Tibial nerve (tissue), 3 donors: ENCODE measurements at regions not wholly inside any gene's neighbourhood (a gene's known extent, or its start where the extent isn't known, plus 50 kb on each side); places are given as distances from the start of the nearest gene placed in this dataset.

Experiments
- CTCF ChIP-seq, 5 experiments: fragments of 200-600 bp in 3 of 5; fragments of 450-650 bp in 2 of 5; sonication (generic) in 3 of 5; IDR thresholded peaks; one replicate each; pipeline ENCODE4 v1.5.1; 2016 to 2019; ENCODE audit warnings: antibody characterized with exemption in 5 of 5, mild to moderate bottlenecking in 3 of 5, moderate library complexity in 2 of 5
- POLR2A ChIP-seq, 2 donors: fragments of 450-650 bp; IDR thresholded peaks; one replicate each; pipeline ENCODE4 v1.6.1; 2017; ENCODE audit warnings: antibody characterized with exemption in 2 of 2, mild to moderate bottlenecking in 2 of 2, moderate library complexity in 2 of 2

- no peak for TF ChIP-seq CTCF (IDR thresholded peaks at IDR 0.05)
- TF ChIP-seq POLR2A (IDR thresholded peaks at IDR 0.05), result no peak
Measured at GRCh38 chrX:45368705-45369104, 168.0 kb upstream of the DIPK2B start.
